Esophagus squamous epithelium (tissue), 5 donors: ENCODE measurements at regions not wholly inside any gene's neighbourhood (a gene's known extent, or its start where the extent isn't known, plus 50 kb on each side); places are given as distances from the start of the nearest gene placed in this dataset.

ENCODE experiments used
- DNase-seq: peaks from one replicate; lab custom pipeline; 2025; lab: John Stamatoyannopoulos, UW
- H3K27ac ChIP-seq, 4 donors: fragments of 200-600 bp; sonication (generic); one replicate each; pipeline ENCODE4 v1.5.1; 2016 to 2019; ENCODE audit warnings: mild to moderate bottlenecking in 1 of 4
- H3K27me3 ChIP-seq, 4 donors: fragments of 200-600 bp; sonication (generic); 1 replicate in 3 of 4; 2 replicates in 1 of 4; pipeline versions ENCODE4 v1.5.1 to v1.6.0; 2017 to 2021; ENCODE audit warnings: antibody characterized with exemption in 1 of 4
- H3K36me3 ChIP-seq, 3 donors: fragments of 200-600 bp; sonication (generic); one replicate each; pipeline ENCODE4 v1.5.1; 2016 to 2019
- H3K4me1 ChIP-seq, 3 donors: fragments of 200-600 bp; sonication (generic); one replicate each; pipeline ENCODE4 v1.5.1; 2017 to 2019
- H3K4me3 ChIP-seq, 4 donors: fragments of 200-600 bp; sonication (generic); 1 replicate in 3 of 4; 2 replicates in 1 of 4; pipeline ENCODE4 v1.5.1; 2016 to 2019; ENCODE audit warnings: mild to moderate bottlenecking in 2 of 4, moderate library complexity in 1 of 4
- H3K9me3 ChIP-seq, 3 donors: fragments of 200-600 bp; sonication (generic); one replicate each; pipeline ENCODE4 v1.5.1; 2016 to 2019
- CTCF ChIP-seq, 6 experiments: fragments of 450-650 bp in 4 of 6; fragments of 200-600 bp in 2 of 6; sonication (generic) in 2 of 6; IDR thresholded peaks; one replicate each; pipeline ENCODE4 v1.5.1; 2016 to 2019; ENCODE audit warnings: antibody characterized with exemption in 6 of 6, mild to moderate bottlenecking in 4 of 6, moderate library complexity in 4 of 6
- POLR2A ChIP-seq, 4 donors: fragments of 450-650 bp; IDR thresholded peaks; one replicate each; pipeline ENCODE4 v1.6.1; 2017; ENCODE audit warnings: antibody characterized with exemption in 4 of 4, mild to moderate bottlenecking in 4 of 4, moderate library complexity in 3 of 4
- WGBS, 2 donors: methylation state at CpG; one replicate each; pipeline ENCODE4 v1.1.5; 2018; 5-methylcytosine and 5-hydroxymethylcytosine counted together
- intact Hi-C: fragments of 100-400 bp; cut with DNase I; formaldehyde crosslinking; loops from one replicate; pipeline ENCODE4 v1.15.0; 2022
- donor health status: DM: yes; HTN: yes; CAD: no.

- no peaks in the 10 kb centered on the region for H3K27me3 ChIP-seq
- no peaks in the 10 kb centered on the region for H3K4me1 ChIP-seq
- intact Hi-C loops: no loop called here
- no peak for TF ChIP-seq POLR2A (IDR thresholded peaks at IDR 0.05)
- no peak for TF ChIP-seq CTCF (IDR thresholded peaks at IDR 0.05)
- H3K36me3 ChIP-seq: no peaks in the 10 kb centered on the region
- H3K4me3 ChIP-seq: no peak overlapping the region
- H3K27ac ChIP-seq: no peak overlapping the region
- 66 to 79% methylated on average over 5 of the region's 5 CpGs for WGBS, 2 donors
- no peak for DNase-seq
- no peaks in the 10 kb centered on the region for H3K9me3 ChIP-seq
Observed at GRCh38 chr12:17371491-17372215, 718.3 kb downstream of the RERGL start.

GRCh38 chr12:17370621-17371020, 719.4 kb downstream of the RERGL start:
- H3K36me3 ChIP-seq: no peaks in the 10 kb centered on the region
- TF ChIP-seq CTCF (IDR thresholded peaks at IDR 0.05) (no peak), POLR2A (IDR thresholded peaks at IDR 0.05) (no peak)
- H3K27me3 ChIP-seq: no peaks in the 10 kb centered on the region
- H3K4me3 ChIP-seq: no peak overlapping the region
- intact Hi-C loops: no loop called here
- H3K4me1 ChIP-seq: no peaks in the 10 kb centered on the region
- DNase-seq: no peak
- H3K9me3 ChIP-seq: no peaks in the 10 kb centered on the region
- H3K27ac ChIP-seq: no peak overlapping the region

GRCh38 chr12:17369556-17369955, 720.4 kb downstream of the RERGL start:
- intact Hi-C loops: no loop called here
- no peak for DNase-seq
- no peaks in the 10 kb centered on the region for H3K36me3 ChIP-seq
- H3K4me3 ChIP-seq: no peak overlapping the region
- no peaks in the 10 kb centered on the region for H3K27me3 ChIP-seq
- H3K4me1 ChIP-seq: no peaks in the 10 kb centered on the region
- no peaks in the 10 kb centered on the region for H3K9me3 ChIP-seq
- TF ChIP-seq CTCF (IDR thresholded peaks at IDR 0.05): no peak
- no peak for TF ChIP-seq POLR2A (IDR thresholded peaks at IDR 0.05)
- 35 to 44% methylated on average over 1 of the region's 1 CpG for WGBS, 2 donors
- H3K27ac ChIP-seq: no peak overlapping the region

- Histone ChIP-seq H3K27me3 (no peaks in the 10 kb centered on the region), H3K9me3 (no peaks in the 10 kb centered on the region), H3K4me3 (no peak overlapping the region), H3K36me3 (no peaks in the 10 kb centered on the region), H3K27ac (no peak overlapping the region), H3K4me1 (no peaks in the 10 kb centered on the region)
- intact Hi-C loops: no loop called here
- TF ChIP-seq POLR2A (IDR thresholded peaks at IDR 0.05) (no peak), CTCF (IDR thresholded peaks at IDR 0.05) (no peak)
- DNase-seq: no peak
- WGBS, 2 donors: 56 to 57% methylated on average over 3 of the region's 3 CpGs
Observed at GRCh38 chr12:17361224-17361623, 728.8 kb downstream of the RERGL start.

GRCh38 chr12:17358835-17359234, 731.2 kb downstream of the RERGL start:
- no peak for DNase-seq
- Histone ChIP-seq H3K4me3 (no peak overlapping the region), H3K36me3 (no peaks in the 10 kb centered on the region), H3K9me3 (no peaks in the 10 kb centered on the region), H3K4me1 (no peaks in the 10 kb centered on the region), H3K27ac (no peak overlapping the region), H3K27me3 (no peaks in the 10 kb centered on the region)
- intact Hi-C loops: no loop called here
- TF ChIP-seq CTCF (IDR thresholded peaks at IDR 0.05): no peak
- TF ChIP-seq POLR2A (IDR thresholded peaks at IDR 0.05): no peak
- 10 to 25% methylated on average over 3 of the region's 3 CpGs for WGBS, 2 donors
